GOT3 (cell line): ENCODE measurements at regions not wholly inside any gene's neighbourhood (a gene's known extent, or its start where the extent isn't known, plus 50 kb on each side); places are given as distances from the start of the nearest gene placed in this dataset.

Experiments
- DNase-seq: peaks from one replicate; lab custom pipeline; 2025; ENCODE audit warnings: mixed read lengths; lab: John Stamatoyannopoulos, UW

DNA sequence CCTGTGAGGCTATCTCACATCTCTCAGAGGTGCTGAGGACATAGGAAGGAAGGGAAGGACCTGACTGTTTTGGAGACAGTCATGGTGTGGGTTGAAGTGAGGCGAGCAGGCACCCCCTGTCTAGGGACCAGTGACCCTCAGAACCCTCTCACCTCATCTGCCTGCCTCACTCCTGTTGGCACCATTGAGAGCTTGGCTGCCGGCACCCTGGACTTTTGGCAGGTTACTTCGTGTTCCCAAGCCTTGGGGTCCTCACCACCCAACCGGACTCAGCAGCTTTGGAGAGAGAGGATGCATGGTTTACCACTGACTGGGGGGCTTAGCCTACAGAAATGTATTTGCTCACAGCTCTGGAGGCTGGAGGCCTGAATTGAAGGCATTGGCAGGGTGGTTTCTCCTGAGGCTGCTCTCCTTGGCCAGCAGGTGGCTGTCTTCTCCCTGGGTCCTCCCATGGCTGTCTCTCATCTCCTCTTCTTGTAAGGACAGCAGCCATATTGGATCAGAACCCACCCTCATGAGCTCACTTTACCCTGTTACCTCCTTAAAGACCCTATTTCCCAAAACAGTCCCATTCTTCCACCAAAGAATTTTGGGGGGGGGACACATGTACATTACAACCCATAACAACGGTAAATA, 142.0 kb downstream of the TSN start:
- no peak for DNase-seq

DNA sequence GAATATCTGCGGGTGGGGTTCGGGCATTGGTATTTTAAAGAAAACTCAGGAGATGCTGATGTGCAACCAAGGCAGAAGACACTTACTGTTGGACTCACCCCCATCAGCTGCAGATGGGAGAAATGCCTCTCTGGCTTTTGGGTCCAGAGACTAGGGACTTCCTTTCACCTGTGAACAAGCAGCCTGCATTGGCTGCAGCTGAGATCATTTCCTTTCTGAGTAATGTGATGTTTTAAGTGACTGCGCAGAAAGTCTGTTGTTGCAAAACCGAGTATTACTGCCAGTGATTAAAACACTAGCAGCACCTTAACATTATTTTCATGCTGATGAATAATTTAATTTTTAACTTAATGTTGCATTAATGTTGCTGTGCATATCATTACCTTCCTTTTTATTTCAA, 143.0 kb downstream of the TSN start:
- DNase-seq: no peak

DNA sequence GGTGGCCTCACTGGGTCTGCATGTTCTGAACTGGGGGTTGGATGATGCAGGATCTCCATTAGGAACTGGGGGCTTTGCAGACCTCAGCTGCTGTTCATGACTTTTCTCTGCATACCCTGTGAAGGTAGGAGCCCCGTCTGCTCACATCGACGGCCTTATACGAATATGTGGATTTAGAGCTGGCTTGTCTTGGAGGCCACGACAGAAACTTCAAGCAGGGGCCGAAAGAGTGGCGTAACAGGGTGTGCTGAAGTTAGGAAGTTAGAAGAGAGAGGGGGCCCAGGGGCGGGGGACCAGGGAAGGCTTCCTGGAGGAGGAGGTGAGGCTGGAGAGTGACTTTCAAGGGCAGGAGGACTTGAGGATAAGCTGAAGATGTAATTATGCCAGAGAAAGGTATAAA, 144.9 kb downstream of the TSN start:
- no peak for DNase-seq

DNA sequence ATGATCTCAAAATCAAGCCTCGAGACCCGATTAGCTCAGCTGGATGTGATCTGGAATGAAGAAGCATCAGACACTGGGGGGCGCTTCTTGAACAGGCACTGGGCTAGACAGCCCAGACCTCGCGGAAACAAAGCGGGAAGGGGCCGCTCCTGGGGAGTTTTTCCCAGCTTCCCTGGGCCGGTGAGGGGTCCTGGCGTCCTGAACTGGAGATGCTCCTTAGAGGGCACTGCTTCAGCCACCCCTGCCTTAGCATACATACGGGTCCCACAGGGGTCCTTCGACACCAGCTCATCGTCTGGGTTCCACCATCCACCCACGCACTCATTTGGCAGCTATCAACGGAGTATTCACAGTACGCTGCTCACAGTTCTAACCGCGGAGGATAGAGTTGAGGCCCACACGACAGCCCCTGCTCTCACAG, 146.7 kb downstream of the TSN start:
- peak; percentile 9 for DNase-seq

DNA sequence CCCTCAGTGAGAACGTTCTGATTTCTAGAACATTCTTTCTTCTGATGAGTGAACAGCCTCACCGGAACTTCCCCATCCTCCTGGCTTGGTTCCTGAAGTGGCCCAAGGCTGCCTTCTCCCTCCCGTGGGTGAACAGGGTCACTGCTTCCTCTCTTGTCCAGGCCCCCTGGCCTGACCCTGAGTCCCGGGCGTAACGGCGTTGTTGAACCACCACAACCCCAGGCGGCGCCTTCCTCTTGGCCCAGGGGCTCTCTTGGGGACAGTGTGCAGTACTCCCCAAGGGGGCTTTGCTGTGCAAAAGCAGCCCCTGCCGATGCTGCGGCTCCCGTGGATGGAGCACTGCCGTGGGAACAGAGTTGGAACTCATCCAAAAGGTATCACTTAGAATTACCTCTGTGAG, 147.2 kb downstream of the TSN start:
- no peak for DNase-seq

DNA sequence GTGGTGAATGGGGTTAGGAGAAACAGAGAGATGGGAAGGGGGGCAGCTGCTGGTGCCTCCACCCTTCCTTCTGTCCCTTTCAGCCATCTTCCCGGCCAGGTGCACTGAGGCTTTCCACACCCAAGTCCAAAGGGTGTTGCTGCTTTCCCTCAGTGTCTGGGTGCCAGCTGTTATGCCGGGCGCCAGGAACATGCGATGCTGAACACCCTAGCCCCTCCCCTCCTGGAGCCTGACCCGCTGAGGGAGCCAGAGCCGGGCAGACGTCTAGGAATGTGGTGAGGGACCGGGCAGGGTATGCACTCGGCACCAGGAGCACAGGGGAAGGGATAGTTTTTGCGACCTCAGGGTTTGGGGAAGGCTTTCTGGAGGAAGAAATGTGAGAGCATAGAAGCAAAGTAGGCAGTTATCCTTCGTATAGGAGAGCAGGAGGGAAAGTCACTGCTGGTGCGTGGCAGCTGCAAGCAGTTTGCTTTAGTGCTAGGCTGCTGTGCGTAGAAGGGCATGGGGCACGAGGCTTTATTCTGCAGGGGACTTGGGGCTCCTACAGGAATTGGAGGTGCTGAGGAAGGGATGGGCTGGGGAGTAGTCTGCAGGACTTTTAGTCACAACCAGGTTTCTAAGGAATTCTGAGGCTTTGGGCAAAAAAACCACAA, 147.7 kb downstream of the TSN start:
- DNase-seq: no peak

DNA sequence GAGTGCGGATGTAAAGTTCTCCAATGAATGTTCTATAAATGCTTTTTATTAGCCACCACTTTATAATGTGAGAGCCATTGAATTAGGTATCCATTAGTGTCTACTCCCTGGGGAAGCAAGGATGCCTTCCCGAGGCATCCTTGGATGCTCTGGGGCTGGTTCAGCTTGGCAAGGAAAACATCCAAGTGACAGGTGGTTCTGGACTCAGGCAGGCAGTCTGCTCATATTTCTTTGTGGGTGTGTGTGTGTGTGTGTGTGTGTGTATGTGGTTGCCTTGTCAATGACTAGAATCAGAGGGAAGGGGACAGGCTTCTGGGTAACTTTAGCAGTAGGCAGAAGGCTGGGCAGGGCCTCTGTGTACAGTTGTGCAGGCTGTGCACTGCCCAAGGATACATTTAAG, 149.2 kb downstream of the TSN start:
- DNase-seq: no peak

DNA sequence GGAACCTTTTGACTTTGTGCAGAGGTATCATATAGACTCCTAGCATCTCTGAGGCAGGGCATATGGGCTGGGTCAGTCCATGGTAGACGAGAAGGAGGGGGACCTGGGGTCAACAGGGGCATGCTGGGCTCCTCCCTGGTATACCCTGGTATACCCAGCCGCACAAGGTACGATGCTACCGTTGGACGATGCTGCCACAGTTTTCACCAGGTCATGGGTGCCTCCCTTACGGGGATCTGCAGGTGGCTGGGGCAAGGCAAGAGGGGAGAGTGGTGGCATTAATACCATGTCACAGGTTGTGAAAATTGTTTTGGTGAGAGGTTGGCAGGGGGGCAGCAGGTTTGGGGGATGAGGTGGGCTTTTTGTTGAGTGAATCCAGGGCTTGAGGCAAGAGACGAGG, 149.8 kb downstream of the TSN start:
- no peak for DNase-seq

DNA sequence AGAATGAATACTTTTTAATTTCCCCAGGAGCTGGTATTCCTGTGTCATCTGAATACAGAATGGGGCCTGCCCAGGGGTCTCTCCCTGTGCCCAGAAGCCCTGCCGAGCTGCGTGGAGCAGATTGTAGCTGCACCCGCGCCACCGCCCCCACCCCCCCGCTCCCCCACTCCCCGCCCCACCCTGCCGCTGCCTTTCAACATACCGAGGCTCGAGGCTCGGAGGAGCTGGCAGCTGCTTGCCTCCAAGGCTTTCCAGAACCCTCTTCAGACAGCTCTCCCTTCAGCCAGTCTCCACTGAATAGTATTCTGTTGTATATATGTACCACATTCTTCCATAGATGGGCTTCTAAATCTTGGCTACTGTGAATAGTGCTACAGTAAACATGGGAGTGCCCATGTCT, 150.7 kb downstream of the TSN start:
- no peak for DNase-seq

DNA sequence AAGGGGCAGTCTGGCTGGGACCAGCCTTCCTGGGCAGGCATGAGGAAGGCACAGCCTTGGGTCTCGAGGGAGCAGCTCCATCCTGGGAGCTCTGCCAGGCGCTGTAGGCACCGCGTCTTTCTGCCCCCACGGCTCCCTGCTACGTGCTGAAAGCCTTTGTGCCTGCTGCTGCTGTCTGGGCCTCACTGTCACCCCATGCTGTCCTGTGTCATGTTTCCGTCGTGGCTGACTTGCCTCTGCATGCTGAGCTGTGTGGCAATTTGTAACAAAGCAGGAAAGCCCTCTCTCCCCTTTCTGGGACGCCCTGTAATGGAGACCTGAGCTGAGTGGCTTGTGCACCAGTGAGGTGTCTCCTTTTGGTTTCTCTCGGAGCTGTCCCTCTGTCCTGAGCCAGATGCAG, 152.5 kb downstream of the TSN start:
- no peak for DNase-seq

DNA sequence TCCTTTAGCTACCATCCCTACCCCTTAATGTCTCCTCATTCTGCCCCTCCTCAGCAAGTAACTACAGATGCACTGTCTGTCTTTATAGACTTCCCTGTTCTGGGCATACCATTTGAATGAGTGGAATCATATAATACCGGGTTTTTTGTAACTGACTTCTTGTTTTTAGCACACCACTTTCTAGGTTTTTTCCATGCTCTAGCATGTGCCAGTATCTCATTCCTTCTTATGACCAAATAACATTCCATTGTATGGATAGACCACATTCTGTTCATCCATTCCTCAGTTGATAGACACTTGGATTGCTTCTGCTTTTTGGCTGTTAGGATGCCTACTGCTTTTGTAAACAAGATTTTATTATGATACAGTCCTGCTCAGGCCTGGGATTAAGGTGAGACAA, 154.7 kb downstream of the TSN start:
- DNase-seq: no peak

DNA sequence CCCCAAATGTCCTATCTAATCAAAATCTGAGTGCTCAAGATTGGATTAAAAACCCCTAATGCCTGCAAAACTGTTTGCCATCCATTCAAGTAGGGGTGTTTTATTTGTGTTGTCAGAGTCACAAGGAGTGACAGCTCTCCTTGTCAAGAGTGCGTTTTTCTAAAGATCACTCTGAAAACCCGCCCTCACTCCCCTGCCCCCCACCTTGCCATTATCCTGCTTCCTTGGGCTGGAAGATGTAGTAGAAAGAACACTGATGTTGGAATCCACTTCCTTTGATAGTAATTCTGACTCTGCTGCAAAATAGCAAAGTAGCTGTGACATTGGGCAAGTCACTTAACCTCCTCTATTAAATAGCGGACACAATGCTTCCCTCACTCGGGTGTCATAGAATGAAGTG, 155.6 kb downstream of the TSN start:
- DNase-seq: no peak

DNA sequence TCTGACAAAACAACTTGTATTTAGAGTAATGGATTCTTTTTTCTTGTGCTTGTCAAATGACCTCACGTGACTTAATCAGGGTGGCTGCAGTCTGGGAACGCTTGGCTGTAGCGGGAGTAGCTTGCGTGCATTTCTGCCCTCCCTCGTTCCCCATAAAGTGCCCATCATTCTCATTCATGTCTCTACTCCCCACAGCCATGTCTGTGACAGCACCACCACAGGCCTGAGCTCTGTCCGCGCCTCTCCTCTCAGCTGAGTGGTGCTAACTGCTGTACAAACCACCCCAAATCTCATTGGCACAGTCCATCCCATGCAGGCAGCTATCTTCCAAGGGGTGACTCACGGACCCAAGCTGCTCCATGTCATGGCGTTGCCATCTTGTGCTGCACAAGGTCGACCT, 161.7 kb downstream of the TSN start:
- no peak for DNase-seq

DNA sequence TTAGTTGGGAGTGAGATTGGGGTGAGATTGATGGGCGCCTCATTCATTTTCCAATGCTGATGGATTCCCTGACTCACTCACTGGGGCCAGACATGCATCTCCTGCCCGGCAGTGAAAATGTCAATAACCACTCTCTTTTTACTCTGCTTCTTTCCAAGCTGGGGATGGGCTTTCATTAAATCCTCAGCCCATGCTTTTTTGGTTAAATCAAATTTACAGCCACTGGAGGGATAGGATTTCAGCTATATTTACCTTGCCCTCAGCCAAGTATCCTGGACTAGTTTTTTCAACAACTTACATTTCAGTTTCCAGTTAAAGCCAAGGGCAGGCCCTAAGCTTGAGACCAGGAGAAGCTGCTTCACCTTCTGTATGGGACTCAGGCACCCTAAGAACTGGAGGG, 162.8 kb downstream of the TSN start:
- DNase-seq: no peak

DNA sequence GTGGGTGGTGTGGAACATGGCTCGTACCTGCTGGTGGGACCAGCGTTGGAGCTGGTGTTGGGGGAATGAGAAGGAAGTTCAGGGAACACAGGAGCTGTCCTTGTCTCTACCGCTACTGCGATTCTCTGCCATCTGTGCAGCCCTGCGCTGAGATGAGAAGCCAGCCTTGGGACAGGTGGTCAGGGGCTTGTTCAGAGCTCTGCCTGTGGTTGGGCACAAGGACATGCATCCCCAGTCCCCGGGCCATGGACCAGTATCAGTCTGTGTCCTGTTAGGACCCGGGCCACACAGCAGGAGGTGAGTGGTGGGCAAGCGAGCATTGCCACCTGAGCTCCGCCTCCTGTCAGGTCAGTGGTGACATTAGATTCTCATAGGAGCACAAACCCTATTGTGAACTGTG, 164.4 kb downstream of the TSN start:
- DNase-seq: no peak

DNA sequence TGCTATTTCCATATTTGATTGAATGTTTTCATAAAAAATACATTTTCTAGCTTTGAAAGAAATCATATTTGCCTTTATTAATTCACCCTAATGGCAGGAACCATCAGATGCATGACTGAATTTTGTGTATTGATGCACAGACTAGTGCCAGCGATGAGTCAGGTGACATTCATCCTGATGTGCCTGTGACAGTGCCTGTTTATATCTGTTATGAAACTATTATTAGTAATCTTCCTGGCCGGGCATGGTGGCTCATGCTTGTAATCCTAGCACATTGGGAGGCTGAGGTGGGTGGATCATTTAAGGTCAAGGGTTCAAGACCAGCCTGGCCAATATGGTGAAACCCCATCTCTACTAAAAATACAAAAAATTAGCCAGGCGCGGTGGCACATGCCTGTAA, 170.0 kb downstream of the TSN start:
- DNase-seq: no peak

DNA sequence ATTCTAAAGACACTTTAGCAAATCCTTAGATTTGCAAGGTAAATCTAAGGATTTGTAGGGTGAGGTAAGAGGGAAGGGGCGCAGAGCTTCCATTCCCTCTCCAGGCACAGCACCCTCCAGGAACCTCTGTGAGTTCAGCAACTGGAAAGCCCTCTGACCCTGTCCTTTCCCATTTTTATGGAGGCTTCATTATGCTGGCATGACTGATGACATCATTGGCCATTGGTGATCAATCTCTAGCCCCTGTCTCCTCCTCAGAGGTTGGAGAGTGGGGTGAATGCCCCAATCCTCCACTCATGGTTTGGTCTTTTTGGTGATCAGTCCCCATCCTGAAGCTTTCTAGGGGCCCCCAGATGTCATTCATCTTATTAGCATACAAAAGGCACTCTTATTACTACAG, 187.8 kb downstream of the TSN start:
- DNase-seq: no peak

DNA sequence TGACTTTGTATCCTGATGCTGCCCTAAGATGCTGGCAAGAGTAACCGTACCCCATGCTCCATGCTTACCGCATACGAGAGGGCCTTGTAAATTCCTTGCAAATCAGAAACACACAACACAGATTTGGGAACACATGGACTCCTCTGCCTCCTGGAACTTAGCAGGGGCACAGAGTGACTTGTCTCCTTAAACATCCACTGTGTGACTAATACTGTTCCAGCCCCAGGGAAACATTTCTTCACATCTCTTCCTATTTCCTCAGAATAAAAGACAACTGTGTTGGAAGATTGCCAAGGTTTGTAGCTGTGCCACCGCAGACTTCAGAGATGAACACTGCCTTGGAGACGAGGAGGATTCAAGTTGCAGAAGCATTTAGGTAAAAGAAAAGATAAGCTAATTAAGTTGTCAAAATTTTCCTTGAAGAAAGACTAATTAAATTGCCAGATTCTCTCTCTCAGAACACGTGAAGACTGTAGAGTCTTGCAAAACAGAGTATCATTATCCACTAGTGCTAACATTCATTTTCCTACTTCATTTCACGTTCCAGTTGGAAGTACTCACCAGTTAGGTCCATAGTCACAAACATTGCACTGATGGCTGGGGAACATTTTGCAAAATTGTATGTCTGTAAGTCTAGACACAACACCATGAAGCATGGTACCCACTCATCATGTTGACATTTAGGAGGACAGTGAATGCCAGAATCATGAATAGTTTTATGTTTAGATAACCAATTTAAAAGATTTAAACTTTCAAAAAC, 188.8 kb downstream of the TSN start:
- peak; percentile 20 for DNase-seq

DNA sequence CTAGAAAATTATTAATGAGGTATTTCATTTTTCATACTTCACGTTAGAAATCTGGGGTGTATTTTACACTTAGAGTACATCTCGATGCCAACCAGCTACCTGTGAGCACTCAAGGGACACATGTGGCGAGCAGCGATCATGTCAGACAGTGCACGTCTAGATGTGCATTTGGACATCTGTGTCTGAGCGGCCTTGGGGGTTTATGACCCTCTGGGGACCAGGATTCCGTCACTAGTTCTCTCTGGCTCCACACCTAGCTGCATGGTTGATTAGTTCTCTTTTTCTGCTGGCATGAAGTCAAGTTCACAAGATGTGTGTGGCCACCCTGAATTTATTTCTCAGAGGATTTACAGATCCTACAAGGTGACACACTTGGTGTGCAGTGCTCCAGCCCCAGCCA, 192.2 kb downstream of the TSN start:
- no peak for DNase-seq

DNA sequence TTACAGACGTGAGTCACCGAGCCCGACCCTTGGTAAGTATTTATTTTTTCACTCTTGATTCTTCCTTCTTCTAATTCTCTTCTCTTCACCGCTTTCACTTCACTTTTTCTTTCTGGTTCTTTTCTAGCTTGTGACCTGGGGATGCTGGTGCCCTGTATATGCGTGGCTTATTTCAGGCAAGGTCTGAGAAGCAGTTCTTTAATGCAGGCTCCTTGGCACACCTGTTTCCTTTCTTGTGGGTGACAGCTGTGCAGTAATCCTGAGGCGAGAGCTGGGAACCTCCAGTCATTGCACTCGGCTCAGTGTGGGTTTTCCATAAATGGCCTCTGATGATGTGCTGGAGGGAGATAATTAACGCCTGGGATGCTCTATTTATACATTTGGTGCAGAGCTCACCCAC, 193.8 kb downstream of the TSN start:
- no peak for DNase-seq

DNA sequence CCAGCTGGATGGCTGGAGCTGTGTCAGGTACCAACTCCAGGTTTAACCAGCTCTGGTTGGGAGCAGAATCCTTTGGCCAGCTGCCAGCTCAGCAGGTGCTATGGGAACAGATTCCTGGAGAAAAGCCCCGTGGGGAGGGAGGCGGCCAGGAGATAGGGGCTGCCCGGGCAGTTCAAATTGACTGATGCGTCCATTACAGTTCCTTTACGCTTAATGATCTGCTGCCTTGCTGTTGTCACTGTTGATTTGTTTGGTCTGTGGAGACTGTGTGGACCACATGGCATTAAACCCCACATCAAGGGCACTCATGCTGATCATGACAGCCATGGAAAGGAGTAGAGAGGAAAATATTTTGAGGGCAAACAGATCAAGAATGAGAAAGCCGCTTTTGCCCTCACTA, 200.0 kb downstream of the TSN start:
- DNase-seq: no peak

DNA sequence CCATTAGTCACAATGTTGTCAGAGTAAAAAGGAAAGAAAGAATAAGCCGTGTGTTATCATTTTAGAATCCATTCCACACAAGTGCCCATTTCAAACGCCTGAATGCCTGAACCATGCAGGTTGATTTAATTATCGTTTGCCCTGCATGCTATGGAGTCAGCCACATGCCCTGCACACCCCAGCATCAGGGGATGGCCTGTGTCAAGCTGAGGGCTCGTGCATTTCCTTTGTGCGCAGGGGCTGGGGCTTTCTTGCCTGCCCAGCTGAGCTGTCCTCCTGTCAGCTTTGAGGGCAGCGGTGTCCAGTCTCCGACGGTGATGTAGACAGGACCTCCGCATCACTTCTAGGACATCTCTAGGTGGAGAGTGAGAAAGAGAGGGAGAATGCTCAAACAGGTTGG, 200.4 kb downstream of the TSN start:
- no peak for DNase-seq

DNA sequence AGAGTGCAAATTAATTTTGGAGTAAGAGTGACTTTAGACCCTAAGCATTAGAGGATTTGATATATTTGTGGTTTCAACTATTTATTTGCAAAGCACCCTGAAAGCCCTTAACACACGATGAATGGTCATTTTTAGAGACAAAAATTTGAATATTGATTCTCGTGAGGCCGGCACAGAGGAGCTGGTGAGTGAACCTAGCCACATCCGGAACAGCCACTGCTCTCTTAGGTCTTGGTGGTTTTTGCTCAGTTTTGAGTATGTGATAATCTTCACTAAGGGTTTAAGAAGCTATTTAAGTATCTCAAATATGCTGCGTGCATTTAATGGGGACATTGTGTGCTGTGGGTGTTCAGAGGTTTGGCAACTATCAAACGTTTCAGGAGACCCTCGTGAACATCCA, 204.8 kb downstream of the TSN start:
- DNase-seq: no peak

DNA sequence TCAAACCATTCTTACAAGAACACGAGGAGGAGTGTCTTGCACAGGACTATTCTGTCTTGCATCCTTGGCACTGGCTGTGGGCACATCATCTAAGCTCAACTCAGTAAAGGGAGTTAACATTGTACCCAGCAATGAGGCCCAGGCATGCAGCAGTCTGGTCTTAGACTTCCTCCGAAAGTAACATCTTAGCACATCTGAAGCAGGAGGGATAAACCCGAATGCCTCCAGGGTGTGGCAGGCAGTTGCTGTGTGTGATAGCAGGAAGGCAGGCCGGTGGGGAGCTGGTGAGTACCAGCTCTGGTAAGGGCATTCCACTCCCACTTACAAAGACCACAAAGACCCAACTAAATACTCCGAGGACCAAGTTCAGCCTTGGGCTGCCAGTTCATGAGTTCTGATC, 206.3 kb downstream of the TSN start:
- DNase-seq: no peak
